ENCODE measurements at regions not wholly inside any gene's neighbourhood (a gene's known extent, or its start where the extent isn't known, plus 50 kb on each side); places are given as distances from the start of the nearest gene placed in this dataset.

- H3K36me3 ChIP-seq (ENCODE audit: control insufficient read depth in 4 of 4, insufficient read depth in 3 of 4, low read depth in 1 of 4, low read length in 3 of 4) = no peaks in the 10 kb centered on the region
- no peak overlapping the region for H3K4me3 ChIP-seq (ENCODE audit: low read depth in 1 of 3, low read length in 3 of 3)
- no peaks in the 10 kb centered on the region for H3K4me1 ChIP-seq (ENCODE audit: control insufficient read depth in 4 of 4, insufficient read depth in 4 of 4, low read length in 3 of 4)
- peaks cover 0 to 5% (median 0%) of the 10 kb centered on the region in 4 donors for H3K27me3 ChIP-seq (ENCODE audit: control insufficient read depth in 4 of 4, insufficient read depth in 4 of 4, low read length in 3 of 4)
- H3K9ac ChIP-seq (ENCODE audit: low read depth in 1 of 2, low read length in 2 of 2) = no peak overlapping the region
- WGBS = 68% methylated on average over 4 of the region's 4 CpGs
- DNase-seq (ENCODE audit: low spot score) = no peak
- H3K27ac ChIP-seq (ENCODE audit: low read depth in 1 of 2, low read length in 2 of 2) = no peak overlapping the region
- H3K9me3 ChIP-seq (ENCODE audit: control insufficient read depth in 4 of 4, low read length in 3 of 4) = no peaks in the 10 kb centered on the region
- TF ChIP-seq YY1 (IDR thresholded peaks at IDR 0.05) (no peak), NR2F2 (IDR thresholded peaks at IDR 0.05) (no peak), RAD21 (IDR thresholded peaks at IDR 0.05) (no peak), HNF4A (conservative IDR thresholded peaks at IDR 0.05) (no peak), CTCF (IDR thresholded peaks at IDR 0.05; ENCODE audit: low read depth, low read length, missing input control) (no peak), HNF4G (IDR thresholded peaks at IDR 0.05) (no peak), FOXA1 (IDR thresholded peaks at IDR 0.05) (no peak), FOXA2 (IDR thresholded peaks at IDR 0.05) (no peak), ZBTB33 (IDR thresholded peaks at IDR 0.05) (no peak), ATF3 (IDR thresholded peaks at IDR 0.05) (no peak), JUND (IDR thresholded peaks at IDR 0.05) (no peak), GABPA (IDR thresholded peaks at IDR 0.05 in 1 of 2, conservative IDR thresholded peaks at IDR 0.05 in 1 of 2) (no peak), SP1 (IDR thresholded peaks at IDR 0.05) (no peak)
These were observed 77.7 kb downstream of the LSM5 start for GRCh38 chr7:32412471-32412870.

GRCh38 chr7:32410545-32410944 lies 79.6 kb downstream of the LSM5 start:
- WGBS = 87% methylated on average over 2 of the region's 2 CpGs
- TF ChIP-seq ZBTB33 (IDR thresholded peaks at IDR 0.05) (no peak), EGR1 (IDR thresholded peaks at IDR 0.05; ENCODE audit: low read depth in 2 of 2) (no peak), YY1 (IDR thresholded peaks at IDR 0.05) (no peak), FOXA1 (IDR thresholded peaks at IDR 0.05) (no peak), HNF4G (IDR thresholded peaks at IDR 0.05) (no peak)
- no peaks in the 10 kb centered on the region for H3K27me3 ChIP-seq (ENCODE audit: control insufficient read depth in 4 of 4, insufficient read depth in 4 of 4, low read length in 3 of 4)
- H3K9ac ChIP-seq (ENCODE audit: low read depth in 1 of 2, low read length in 2 of 2) = no peak overlapping the region
- no peak overlapping the region for H3K27ac ChIP-seq (ENCODE audit: low read depth in 1 of 2, low read length in 2 of 2)
- H3K4me3 ChIP-seq (ENCODE audit: low read depth in 1 of 3, low read length in 3 of 3) = no peak overlapping the region
- no peaks in the 10 kb centered on the region for H3K9me3 ChIP-seq (ENCODE audit: control insufficient read depth in 4 of 4, low read length in 3 of 4)
- no peaks in the 10 kb centered on the region for H3K4me1 ChIP-seq (ENCODE audit: control insufficient read depth in 4 of 4, insufficient read depth in 4 of 4, low read length in 3 of 4)
- DNase-seq (ENCODE audit: low spot score) = no peak
- no peaks in the 10 kb centered on the region for H3K36me3 ChIP-seq (ENCODE audit: control insufficient read depth in 4 of 4, insufficient read depth in 3 of 4, low read depth in 1 of 4, low read length in 3 of 4)
